ENCODE measurements at regions not wholly inside any gene's neighbourhood (a gene's known extent, or its start where the extent isn't known, plus 50 kb on each side); places are given as distances from the start of the nearest gene placed in this dataset.

- TF ChIP-seq, protein P1, sequence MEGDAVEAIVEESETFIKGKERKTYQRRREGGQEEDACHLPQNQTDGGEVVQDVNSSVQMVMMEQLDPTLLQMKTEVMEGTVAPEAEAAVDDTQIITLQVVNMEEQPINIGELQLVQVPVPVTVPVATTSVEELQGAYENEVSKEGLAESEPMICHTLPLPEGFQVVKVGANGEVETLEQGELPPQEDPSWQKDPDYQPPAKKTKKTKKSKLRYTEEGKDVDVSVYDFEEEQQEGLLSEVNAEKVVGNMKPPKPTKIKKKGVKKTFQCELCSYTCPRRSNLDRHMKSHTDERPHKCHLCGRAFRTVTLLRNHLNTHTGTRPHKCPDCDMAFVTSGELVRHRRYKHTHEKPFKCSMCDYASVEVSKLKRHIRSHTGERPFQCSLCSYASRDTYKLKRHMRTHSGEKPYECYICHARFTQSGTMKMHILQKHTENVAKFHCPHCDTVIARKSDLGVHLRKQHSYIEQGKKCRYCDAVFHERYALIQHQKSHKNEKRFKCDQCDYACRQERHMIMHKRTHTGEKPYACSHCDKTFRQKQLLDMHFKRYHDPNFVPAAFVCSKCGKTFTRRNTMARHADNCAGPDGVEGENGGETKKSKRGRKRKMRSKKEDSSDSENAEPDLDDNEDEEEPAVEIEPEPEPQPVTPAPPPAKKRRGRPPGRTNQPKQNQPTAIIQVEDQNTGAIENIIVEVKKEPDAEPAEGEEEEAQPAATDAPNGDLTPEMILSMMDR (conservative IDR thresholded peaks at IDR 0.05; ENCODE audit: low read depth, low read length), result no peak
- TF ChIP-seq EZH2 (IDR thresholded peaks at IDR 0.05; ENCODE audit: low read length, unreplicated experiment), result no peak
These were observed 170.1 kb downstream of the ICE1 start for GRCh38 chr5:5592541-5592940.

All from PC-3 (cell line).